Neuronal stem cell (in vitro differentiated cells): ENCODE measurements at regions not wholly inside any gene's neighbourhood (a gene's known extent, or its start where the extent isn't known, plus 50 kb on each side); places are given as distances from the start of the nearest gene placed in this dataset.

Experiments used
- DNase-seq: peaks from one replicate; pipeline ENCODE4 v3.0.0-alpha.2; 2013; ENCODE audit warnings: low spot score
- H2AFZ ChIP-seq: one replicate; pipeline ENCODE4 v1.6.1; 2013; ENCODE audit warnings: mild to moderate bottlenecking, low read length, inconsistent platforms
- H2AK5ac ChIP-seq: 2 replicates; pipeline ENCODE4 v1.6.1; 2013; ENCODE audit warnings: low read depth, mild to moderate bottlenecking, inconsistent platforms, low read length, moderate library complexity, mixed read lengths
- H2BK120ac ChIP-seq: 2 replicates; pipeline ENCODE4 v1.6.1; 2013; ENCODE audit warnings: low read depth, mild to moderate bottlenecking, inconsistent platforms, low read length, moderate library complexity, mixed read lengths
- H2BK12ac ChIP-seq: one replicate; pipeline ENCODE4 v1.6.1; 2013; ENCODE audit warnings: low read length, inconsistent platforms
- H2BK15ac ChIP-seq: 2 replicates; pipeline ENCODE4 v1.6.1; 2013; ENCODE audit warnings: mild to moderate bottlenecking, low read length, inconsistent platforms, mixed read lengths
- H2BK5ac ChIP-seq: one replicate; pipeline ENCODE4 v1.6.1; 2013; ENCODE audit warnings: inconsistent platforms, mild to moderate bottlenecking, low read length, moderate library complexity
- H3K14ac ChIP-seq: one replicate; pipeline ENCODE4 v1.6.1; 2013; ENCODE audit warnings: low read length, inconsistent platforms
- H3K18ac ChIP-seq: 2 replicates; pipeline ENCODE4 v1.6.1; 2013; ENCODE audit warnings: low read length, inconsistent platforms
- H3K23ac ChIP-seq: 2 replicates; pipeline ENCODE4 v1.6.1; 2013; ENCODE audit warnings: low read depth, mild to moderate bottlenecking, mixed read lengths, low read length, inconsistent platforms; ENCODE audit not compliant: poor library complexity
- H3K27ac ChIP-seq: replicated peaks from 3 replicates; pipeline ENCODE4 v1.5.1; 2013; ENCODE audit warnings: low read length, inconsistent platforms
- H3K27me3 ChIP-seq, 3 experiments: 2 replicates each; pipeline ENCODE4 v1.6.1; 2013; ENCODE audit warnings: low read length in 3 of 3, mild to moderate bottlenecking in 2 of 3, inconsistent platforms in 1 of 3, low read depth in 1 of 3, mixed read lengths in 1 of 3, moderate library complexity in 1 of 3; ENCODE audit not compliant: control insufficient read depth in 3 of 3, insufficient read depth in 3 of 3
- H3K36me3 ChIP-seq, 2 donors: replicated peaks in 1 of 2; 2 replicates each; pipeline ENCODE4 v1.6.1; 2013; ENCODE audit warnings: low read length in 2 of 2; ENCODE audit not compliant: control insufficient read depth in 2 of 2, insufficient read depth in 2 of 2
- H3K4ac ChIP-seq: 2 replicates; pipeline ENCODE4 v1.6.1; 2013; ENCODE audit warnings: inconsistent platforms, mild to moderate bottlenecking, low read length, moderate library complexity
- H3K4me1 ChIP-seq, 2 donors: 1 replicate in 1 of 2; 2 replicates in 1 of 2; pipeline ENCODE4 v1.6.1; 2013; ENCODE audit warnings: low read length in 2 of 2, low read depth in 1 of 2; ENCODE audit not compliant: control insufficient read depth in 2 of 2, insufficient read depth in 1 of 2
- H3K4me2 ChIP-seq: one replicate; pipeline ENCODE4 v1.6.1; 2013; ENCODE audit warnings: mild to moderate bottlenecking, low read length, inconsistent platforms; ENCODE audit not compliant: insufficient read depth, poor library complexity, severe bottlenecking
- H3K4me3 ChIP-seq, 2 donors: 2 replicates each; pipeline ENCODE4 v1.5.1; 2013; ENCODE audit warnings: low read length in 2 of 2, mild to moderate bottlenecking in 2 of 2, inconsistent platforms in 1 of 2, moderate library complexity in 1 of 2
- H3K79me1 ChIP-seq: one replicate; pipeline ENCODE4 v1.6.1; 2013; ENCODE audit warnings: low read depth, mild to moderate bottlenecking, inconsistent platforms, low read length, moderate library complexity
- H3K9ac ChIP-seq: one replicate; pipeline ENCODE4 v1.6.1; 2013; ENCODE audit warnings: mild to moderate bottlenecking, low read depth, low read length, inconsistent platforms; ENCODE audit not compliant: poor library complexity
- H3K9me3 ChIP-seq, 2 donors: replicated peaks in 1 of 2; 2 replicates each; pipeline versions ENCODE3 to v1.6.1; 2013; ENCODE audit warnings: low read length in 2 of 2, mild to moderate bottlenecking in 2 of 2, inconsistent platforms in 1 of 2, low read depth in 1 of 2, mixed read lengths in 1 of 2, moderate library complexity in 1 of 2; ENCODE audit not compliant: control insufficient read depth in 2 of 2, insufficient read depth in 1 of 2
- H4K8ac ChIP-seq: one replicate; pipeline ENCODE4 v1.6.1; 2013; ENCODE audit warnings: low read depth, mild to moderate bottlenecking, inconsistent platforms, low read length, moderate library complexity
- H4K91ac ChIP-seq: one replicate; pipeline ENCODE4 v1.6.1; 2013; ENCODE audit warnings: low read length, low read depth, mild to moderate bottlenecking, inconsistent platforms; ENCODE audit not compliant: poor library complexity
- WGBS, 2 donors: extraction: QIAGEN DNeasy Blood & Tissue Kit; methylation state at CpG; one replicate each; pipeline ENCODE4 v1.1.7; 2013; ENCODE audit warnings: missing lambda C conversion rate in 2 of 2, mixed read lengths in 1 of 2; ENCODE audit not compliant: insufficient read length in 2 of 2, insufficient replicate concordance in 1 of 2; ENCODE audit errors: extremely low coverage in 2 of 2; 5-methylcytosine and 5-hydroxymethylcytosine counted together

DNA sequence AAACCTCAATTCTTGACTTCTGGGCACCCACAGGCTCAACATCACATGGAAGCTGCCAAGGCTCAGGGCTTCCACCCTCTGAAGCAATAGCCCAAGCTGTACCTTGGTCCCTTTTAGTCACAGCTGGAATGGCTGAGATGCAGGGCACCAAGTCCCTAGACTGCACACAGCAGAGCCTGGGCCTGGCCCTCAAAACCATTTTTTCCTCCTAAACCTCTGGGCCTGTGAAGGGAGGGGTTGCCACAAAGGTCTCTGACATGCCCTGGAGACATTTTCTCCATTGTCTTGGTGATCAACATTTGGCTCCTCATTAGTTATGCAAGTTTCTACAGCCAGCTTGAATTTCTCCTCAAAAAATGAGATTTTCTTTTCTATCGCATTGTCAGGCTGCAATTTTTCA is 382.7 kb upstream of the RASGEF1B start:
- H3K23ac ChIP-seq, result no peak overlapping the region
- peaks cover 0 to 2% of the 10 kb centered on the region in 2 donors for H3K9me3 ChIP-seq
- no peaks in the 10 kb centered on the region for H3K4me1 ChIP-seq
- H3K18ac ChIP-seq, result no peak overlapping the region
- no peak overlapping the region for H2BK12ac ChIP-seq
- H3K4ac ChIP-seq, result no peak overlapping the region
- H3K4me2 ChIP-seq, result no peak overlapping the region
- DNase-seq, result no peak
- no peak overlapping the region for H2AK5ac ChIP-seq
- no peak overlapping the region for H3K14ac ChIP-seq
- no peaks in the 10 kb centered on the region for H3K27me3 ChIP-seq
- H4K8ac ChIP-seq, result no peak overlapping the region
- H2BK15ac ChIP-seq, result no peak overlapping the region
- no peak overlapping the region for H4K91ac ChIP-seq
- no peaks in the 10 kb centered on the region for H3K36me3 ChIP-seq
- no peak overlapping the region for H3K9ac ChIP-seq
- WGBS, 2 donors, result no CpG with 5 or more reads among the region's 1 CpG
- no peak overlapping the region for H2AFZ ChIP-seq
- no peak overlapping the region for H2BK5ac ChIP-seq
- H2BK120ac ChIP-seq, result no peak overlapping the region
- H3K79me1 ChIP-seq, result no peaks in the 10 kb centered on the region
- no peak overlapping the region for H3K4me3 ChIP-seq
- H3K27ac ChIP-seq, result no peak overlapping the region

DNA sequence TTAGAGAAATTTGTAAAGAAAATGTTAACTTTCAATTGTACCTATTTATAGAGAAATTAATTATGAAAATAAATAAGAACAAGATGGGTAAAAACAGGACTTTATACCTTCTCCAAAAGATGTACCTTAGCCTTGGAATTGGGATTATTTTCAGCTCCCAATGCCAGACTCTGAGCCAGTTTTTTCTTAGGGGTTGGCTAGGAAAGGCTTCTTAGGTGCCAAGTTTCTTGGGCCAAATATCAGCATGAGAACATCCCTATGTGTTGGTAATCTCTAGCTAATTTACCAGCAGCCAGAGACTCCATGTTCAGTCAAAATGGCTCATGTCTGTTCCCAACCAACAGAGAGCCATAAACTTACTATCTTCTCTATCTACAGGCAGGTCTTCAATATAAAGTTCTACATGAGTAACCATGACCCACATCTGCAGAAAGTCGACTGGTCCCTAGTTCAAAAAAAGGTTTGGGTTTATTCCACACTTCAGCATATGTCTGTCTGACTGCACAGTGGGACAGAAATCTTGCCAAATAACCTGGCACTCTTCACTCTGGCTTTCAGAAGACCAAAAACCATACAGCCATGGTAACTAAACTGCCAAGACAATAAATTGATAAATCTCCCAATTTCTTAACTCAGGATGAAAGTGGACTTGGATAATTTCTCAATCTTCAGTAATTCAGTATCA is 380.5 kb upstream of the RASGEF1B start:
- Histone ChIP-seq H3K36me3 (no peaks in the 10 kb centered on the region), H3K4me3 (no peak overlapping the region), H2BK15ac (no peak overlapping the region), H3K14ac (no peak overlapping the region), H3K27ac (no peak overlapping the region), H2BK12ac (no peak overlapping the region), H3K27me3 (no peaks in the 10 kb centered on the region), H3K23ac (no peak overlapping the region), H4K91ac (no peak overlapping the region), H2AFZ (no peak overlapping the region), H3K4ac (no peak overlapping the region), H2BK120ac (no peak overlapping the region), H2BK5ac (no peak overlapping the region), H4K8ac (no peak overlapping the region), H3K9ac (no peak overlapping the region), H2AK5ac (no peak overlapping the region), H3K9me3 (peaks cover 0 to 2% of the 10 kb centered on the region in 2 donors), H3K79me1 (no peaks in the 10 kb centered on the region), H3K4me2 (no peak overlapping the region), H3K18ac (no peak overlapping the region), H3K4me1 (no peaks in the 10 kb centered on the region)
- WGBS, 2 donors, result no CpG with 5 or more reads among the region's 1 CpG
- no peak for DNase-seq

DNA sequence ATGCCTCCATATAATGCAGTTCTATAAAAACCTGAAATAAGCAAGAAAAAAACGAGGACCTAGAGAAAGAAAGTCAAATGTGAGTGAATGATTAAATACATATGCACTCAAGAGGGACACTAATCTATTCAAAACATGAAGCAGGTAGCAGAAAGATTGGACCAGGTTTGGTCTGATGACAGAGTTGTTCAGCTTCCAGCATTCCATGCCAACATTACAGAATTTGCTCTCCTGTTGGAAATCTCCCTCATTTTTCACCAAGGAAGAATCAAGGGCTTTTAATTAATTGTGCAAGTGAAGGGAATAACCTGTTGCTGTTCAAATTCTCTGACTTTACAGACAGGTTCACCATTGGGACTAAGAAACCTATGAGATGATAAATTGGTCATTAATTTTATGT is 379.0 kb upstream of the RASGEF1B start:
- no peaks in the 10 kb centered on the region for H3K79me1 ChIP-seq
- peaks cover 0 to 2% of the 10 kb centered on the region in 2 donors for H3K9me3 ChIP-seq
- no peak overlapping the region for H3K14ac ChIP-seq
- H3K4me2 ChIP-seq, result no peak overlapping the region
- H3K23ac ChIP-seq, result no peak overlapping the region
- H4K91ac ChIP-seq, result no peak overlapping the region
- H2BK5ac ChIP-seq, result no peak overlapping the region
- no peak overlapping the region for H4K8ac ChIP-seq
- H3K36me3 ChIP-seq, result no peaks in the 10 kb centered on the region
- H3K4me1 ChIP-seq, result no peaks in the 10 kb centered on the region
- no peak overlapping the region for H2AK5ac ChIP-seq
- H3K18ac ChIP-seq, result no peak overlapping the region
- H2AFZ ChIP-seq, result no peak overlapping the region
- H3K27me3 ChIP-seq, result no peaks in the 10 kb centered on the region
- H3K4me3 ChIP-seq, result no peak overlapping the region
- WGBS, 2 donors, result no CpG with 5 or more reads among the region's 1 CpG
- H3K4ac ChIP-seq, result no peak overlapping the region
- H2BK12ac ChIP-seq, result no peak overlapping the region
- no peak for DNase-seq
- no peak overlapping the region for H3K27ac ChIP-seq
- H2BK15ac ChIP-seq, result no peak overlapping the region
- H3K9ac ChIP-seq, result no peak overlapping the region
- H2BK120ac ChIP-seq, result no peak overlapping the region

DNA sequence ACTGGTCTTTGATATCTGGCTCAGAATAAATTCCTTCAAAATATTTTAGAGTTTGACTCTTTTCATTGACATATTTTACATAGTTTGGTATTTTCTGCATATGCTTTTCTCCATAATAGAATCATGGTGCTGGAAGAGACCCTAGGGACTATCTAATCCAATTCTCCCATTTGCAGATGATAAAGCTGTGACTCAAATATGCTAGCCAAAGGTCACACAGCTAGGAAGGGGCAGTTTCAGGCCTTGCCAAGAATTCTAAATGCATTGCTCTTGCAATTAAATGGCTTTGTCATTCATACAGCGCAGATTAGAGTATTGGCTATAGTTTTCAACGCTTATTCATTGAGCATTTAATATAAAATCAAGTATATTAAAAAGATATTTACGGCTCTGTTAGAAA is 374.1 kb upstream of the RASGEF1B start:
- no peak overlapping the region for H3K23ac ChIP-seq
- no peak overlapping the region for H3K4ac ChIP-seq
- H3K4me2 ChIP-seq, result no peak overlapping the region
- H2BK15ac ChIP-seq, result no peak overlapping the region
- H4K91ac ChIP-seq, result no peak overlapping the region
- no CpG with 5 or more reads among the region's 3 CpGs for WGBS, 2 donors
- no peak overlapping the region for H2BK12ac ChIP-seq
- no peak overlapping the region for H2AFZ ChIP-seq
- H2BK120ac ChIP-seq, result no peak overlapping the region
- no peaks in the 10 kb centered on the region for H3K36me3 ChIP-seq
- no peak overlapping the region for H2AK5ac ChIP-seq
- no peaks in the 10 kb centered on the region for H3K9me3 ChIP-seq
- H3K18ac ChIP-seq, result no peak overlapping the region
- peaks cover 0 to 2% of the 10 kb centered on the region in 2 donors for H3K4me1 ChIP-seq
- no peak overlapping the region for H2BK5ac ChIP-seq
- H4K8ac ChIP-seq, result no peak overlapping the region
- H3K27me3 ChIP-seq, result no peaks in the 10 kb centered on the region
- H3K14ac ChIP-seq, result no peak overlapping the region
- DNase-seq, result no peak
- no peak overlapping the region for H3K4me3 ChIP-seq
- no peak overlapping the region for H3K9ac ChIP-seq
- no peak overlapping the region for H3K27ac ChIP-seq
- H3K79me1 ChIP-seq, result no peaks in the 10 kb centered on the region
